Large intestine (tissue), 3 donors: ENCODE measurements at regions not wholly inside any gene's neighbourhood (a gene's known extent, or its start where the extent isn't known, plus 50 kb on each side); places are given as distances from the start of the nearest gene placed in this dataset.
A peak's percentile ranks its signal among the peaks of the same experiment; 100 is the strongest.

Source experiments
- DNase-seq, 2 donors: peaks; one replicate each; pipeline versions ENCODE4 v3.0.0 to v3.0.0-alpha.2; 2013
- H3K27ac ChIP-seq: one replicate; pipeline ENCODE4 v1.5.1; 2013; ENCODE audit warnings: low read length
- H3K27me3 ChIP-seq: 2 replicates; pipeline ENCODE4 v1.6.1; 2013; ENCODE audit warnings: low read length; ENCODE audit not compliant: control insufficient read depth, insufficient read depth
- H3K36me3 ChIP-seq: 2 replicates; pipeline ENCODE4 v1.6.1; 2013; ENCODE audit warnings: low read length; ENCODE audit not compliant: control insufficient read depth, insufficient read depth
- H3K4me1 ChIP-seq: one replicate; pipeline ENCODE4 v1.6.1; 2013; ENCODE audit warnings: low read length; ENCODE audit not compliant: control insufficient read depth, insufficient read depth
- H3K4me3 ChIP-seq: one replicate; pipeline ENCODE4 v1.5.1; 2013; ENCODE audit warnings: low read length
- H3K9me3 ChIP-seq: one replicate; pipeline ENCODE4 v1.6.1; 2013; ENCODE audit warnings: mild to moderate bottlenecking, low read depth, low read length, moderate library complexity; ENCODE audit not compliant: control insufficient read depth
- WGBS: methylation state at CpG from one replicate; pipeline ENCODE4 v1.1.5; 2013; ENCODE audit warnings: low lambda C conversion rate; ENCODE audit not compliant: insufficient coverage; 5-methylcytosine and 5-hydroxymethylcytosine counted together

DNA sequence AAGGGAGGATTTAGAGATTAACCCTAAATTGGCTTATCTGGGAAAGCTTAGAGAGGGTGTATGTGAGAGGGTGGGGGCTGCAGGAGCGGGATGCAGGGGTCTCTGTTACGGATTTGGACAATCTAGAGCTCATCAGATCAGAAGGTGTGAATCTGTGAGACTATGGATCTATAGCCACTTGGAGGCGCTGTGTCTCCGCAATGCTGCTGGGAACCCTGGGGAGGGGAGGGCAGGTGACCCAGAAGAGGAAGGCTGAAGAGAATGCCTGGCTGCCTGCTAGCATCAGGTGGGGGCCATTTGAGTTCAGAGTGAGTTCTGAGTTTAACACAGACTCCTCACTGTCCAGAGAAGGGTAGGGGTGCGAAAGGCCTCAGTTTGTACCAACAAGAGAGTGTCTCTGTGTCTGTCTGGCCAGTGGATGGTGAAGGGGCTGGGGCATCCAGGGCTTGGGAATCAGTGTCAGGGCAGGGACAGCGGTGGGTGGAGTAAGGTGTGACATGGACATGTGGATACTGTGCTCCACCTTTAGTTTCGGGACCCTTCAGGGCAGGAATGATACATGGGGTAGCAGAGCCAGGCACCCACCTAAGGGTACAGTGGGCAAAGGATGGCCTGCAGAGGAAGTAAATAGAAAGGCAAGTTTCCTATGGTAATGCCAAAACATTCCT is 187.3 kb upstream of the PRSS58 start:
- WGBS, result no CpG with 5 or more reads among the region's 7 CpGs
- Histone ChIP-seq H3K9me3 (no peaks in the 10 kb centered on the region), H3K27me3 (peaks cover 2% of the 10 kb centered on the region), H3K4me1 (no peaks in the 10 kb centered on the region), H3K36me3 (no peaks in the 10 kb centered on the region), H3K27ac (no peak overlapping the region), H3K4me3 (no peak overlapping the region)
- DNase-seq, result no peak

DNA sequence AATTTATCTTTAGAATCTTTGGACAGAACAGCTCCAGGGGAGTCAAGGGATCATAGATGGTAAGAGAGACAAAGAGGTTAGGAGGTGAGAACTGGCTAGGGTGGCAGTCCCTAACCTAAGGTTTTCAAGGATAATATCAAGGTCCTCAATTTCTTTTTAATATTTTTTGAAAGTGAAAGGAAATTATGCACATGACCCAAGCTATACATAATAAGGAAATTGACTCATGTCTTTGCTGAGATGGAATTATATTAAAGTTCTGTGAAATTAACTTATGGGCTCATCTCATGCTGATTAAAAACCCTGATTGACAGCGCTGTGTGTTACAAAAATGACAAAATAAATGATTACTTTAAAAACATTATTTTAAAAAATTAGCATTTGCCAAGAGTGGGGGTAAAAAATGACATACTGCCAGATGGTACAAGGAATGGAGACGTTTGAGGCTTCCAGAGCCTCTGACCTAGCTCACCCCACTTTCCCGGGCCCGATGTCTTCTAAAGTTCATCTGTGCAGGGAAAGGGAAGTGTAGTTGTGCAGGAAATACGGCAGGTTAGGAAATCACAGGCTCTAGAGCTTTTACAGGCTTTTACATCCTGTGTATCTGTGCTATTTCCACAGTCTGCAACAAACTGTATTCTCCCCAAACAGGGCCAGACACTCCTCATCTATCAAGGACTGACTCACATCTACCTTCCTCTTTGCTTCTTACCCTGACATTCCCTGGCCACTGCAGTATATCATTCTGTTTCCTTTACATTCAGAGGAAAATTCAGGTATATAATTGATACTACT is 185.6 kb upstream of the PRSS58 start:
- Histone ChIP-seq H3K36me3 (no peaks in the 10 kb centered on the region), H3K27ac (no peak overlapping the region), H3K9me3 (no peaks in the 10 kb centered on the region), H3K4me1 (no peaks in the 10 kb centered on the region), H3K4me3 (no peak overlapping the region), H3K27me3 (peaks cover 2% of the 10 kb centered on the region)
- DNase-seq, result no peak
- no CpG with 5 or more reads among the region's 5 CpGs for WGBS

DNA sequence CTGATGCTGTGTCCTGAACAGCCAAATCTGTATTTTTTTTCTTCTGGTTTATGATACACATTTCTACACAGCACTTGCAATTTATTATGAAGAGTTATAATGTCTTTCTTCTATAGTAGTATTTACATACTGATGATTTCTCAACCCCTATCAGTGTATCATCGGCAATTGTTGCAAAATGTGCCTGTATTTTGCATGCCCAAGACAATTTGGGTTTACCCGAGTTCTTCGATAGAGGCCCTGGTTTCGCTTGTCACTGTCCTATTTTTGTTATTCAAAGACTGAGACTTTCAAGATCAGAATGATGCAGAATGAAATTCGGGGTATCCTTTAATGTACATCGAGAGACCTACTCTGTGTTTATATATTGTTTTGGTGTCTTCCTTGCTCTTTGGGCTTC is 184.5 kb upstream of the PRSS58 start:
- H3K4me1 ChIP-seq, result no peaks in the 10 kb centered on the region
- H3K9me3 ChIP-seq, result no peaks in the 10 kb centered on the region
- peaks cover 2% of the 10 kb centered on the region for H3K27me3 ChIP-seq
- H3K27ac ChIP-seq, result no peak overlapping the region
- H3K36me3 ChIP-seq, result no peaks in the 10 kb centered on the region
- WGBS, result 93% methylated on average over 5 of the region's 6 CpGs
- DNase-seq, result no peak
- H3K4me3 ChIP-seq, result no peak overlapping the region

DNA sequence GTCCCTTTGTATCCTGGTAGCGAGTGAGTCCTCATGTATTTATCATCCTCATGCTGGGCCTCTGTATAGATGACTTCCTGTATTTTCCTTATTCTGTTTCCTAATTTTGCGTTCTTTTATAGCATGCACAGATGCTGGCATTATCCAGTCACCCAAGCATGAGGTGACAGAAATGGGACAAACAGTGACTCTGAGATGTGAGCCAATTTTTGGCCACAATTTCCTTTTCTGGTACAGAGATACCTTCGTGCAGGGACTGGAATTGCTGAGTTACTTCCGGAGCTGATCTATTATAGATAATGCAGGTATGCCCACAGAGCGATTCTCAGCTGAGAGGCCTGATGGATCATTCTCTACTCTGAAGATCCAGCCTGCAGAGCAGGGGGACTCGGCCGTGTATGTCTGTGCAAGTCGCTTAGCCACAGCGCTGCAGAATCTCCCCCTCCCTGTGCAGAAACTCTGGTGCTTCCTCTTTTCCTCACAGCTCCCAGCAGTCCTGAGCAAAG is 183.1 kb upstream of the PRSS58 start:
- Histone ChIP-seq H3K4me1 (no peaks in the 10 kb centered on the region), H3K27ac (no peak overlapping the region)
- WGBS, result 70% methylated on average over 2 of the region's 9 CpGs

DNA sequence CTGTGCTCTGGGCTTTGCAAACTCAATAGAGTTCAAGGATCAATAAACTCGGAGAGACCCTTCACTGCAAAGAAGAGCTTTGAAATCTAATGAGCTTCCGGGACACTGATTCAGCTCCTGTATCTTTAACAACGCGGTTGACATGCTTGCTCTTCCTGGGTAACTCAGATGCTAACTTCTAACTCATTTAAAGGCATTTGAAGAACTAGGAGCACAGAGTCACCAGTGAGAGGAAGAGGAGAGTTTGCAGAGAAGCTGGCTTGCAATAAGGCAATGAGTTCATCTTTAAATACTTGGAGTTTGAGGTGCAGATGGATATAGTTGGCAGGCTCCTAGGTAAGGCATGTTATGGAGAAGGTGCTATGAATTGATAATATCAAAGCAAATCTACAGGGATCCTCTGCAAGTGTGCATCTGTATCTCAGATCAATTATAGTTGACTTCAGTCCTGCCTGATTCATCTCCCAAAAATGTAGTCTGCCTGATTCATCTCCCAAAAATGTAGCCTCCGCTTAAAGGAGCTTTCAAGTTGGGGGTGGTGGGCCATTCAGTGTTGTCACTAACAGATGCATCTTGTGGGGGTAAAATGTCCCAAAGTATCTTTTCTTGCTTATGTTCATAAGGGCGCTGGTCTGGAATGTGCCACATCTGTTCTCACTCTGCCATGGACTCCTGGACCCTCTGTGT is 182.5 kb upstream of the PRSS58 start:
- Histone ChIP-seq H3K4me1 (no peaks in the 10 kb centered on the region), H3K27me3 (no peaks in the 10 kb centered on the region), H3K27ac (no peak overlapping the region), H3K36me3 (no peaks in the 10 kb centered on the region), H3K9me3 (no peaks in the 10 kb centered on the region), H3K4me3 (no peak overlapping the region)
- no peak for DNase-seq
- WGBS, result no CpG with 5 or more reads among the region's 6 CpGs

More for the DNA sequence above, 183.1 kb upstream of the PRSS58 start:
- DNase-seq, result no peak
- no peak overlapping the region for H3K4me3 ChIP-seq
- H3K27me3 ChIP-seq, result peaks cover 2% of the 10 kb centered on the region
- no peaks in the 10 kb centered on the region for H3K36me3 ChIP-seq
- no peaks in the 10 kb centered on the region for H3K9me3 ChIP-seq

DNA sequence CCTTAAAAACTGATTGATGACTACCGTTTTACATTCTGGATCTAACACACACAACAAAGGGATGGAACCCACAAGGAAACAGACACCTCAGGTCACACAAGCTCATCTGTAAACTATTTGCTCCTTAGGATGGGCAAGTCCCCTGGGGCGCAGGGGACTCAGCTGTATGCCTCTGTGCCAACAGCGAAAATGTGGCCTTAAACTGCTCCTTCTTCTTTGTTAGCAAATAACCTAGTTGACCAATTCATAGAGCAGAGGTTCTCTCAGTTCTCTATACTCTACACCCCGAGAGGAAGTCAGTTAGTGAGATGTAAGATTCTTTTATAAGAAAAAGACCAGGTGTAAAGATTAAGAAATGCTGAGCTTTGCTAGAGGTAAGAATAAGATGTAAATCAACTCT is 181.9 kb upstream of the PRSS58 start:
- Histone ChIP-seq H3K4me3 (no peak overlapping the region), H3K27ac (no peak overlapping the region), H3K9me3 (no peaks in the 10 kb centered on the region), H3K4me1 (no peaks in the 10 kb centered on the region), H3K27me3 (no peaks in the 10 kb centered on the region), H3K36me3 (no peaks in the 10 kb centered on the region)
- no CpG with 5 or more reads among the region's 4 CpGs for WGBS
- no peak for DNase-seq

DNA sequence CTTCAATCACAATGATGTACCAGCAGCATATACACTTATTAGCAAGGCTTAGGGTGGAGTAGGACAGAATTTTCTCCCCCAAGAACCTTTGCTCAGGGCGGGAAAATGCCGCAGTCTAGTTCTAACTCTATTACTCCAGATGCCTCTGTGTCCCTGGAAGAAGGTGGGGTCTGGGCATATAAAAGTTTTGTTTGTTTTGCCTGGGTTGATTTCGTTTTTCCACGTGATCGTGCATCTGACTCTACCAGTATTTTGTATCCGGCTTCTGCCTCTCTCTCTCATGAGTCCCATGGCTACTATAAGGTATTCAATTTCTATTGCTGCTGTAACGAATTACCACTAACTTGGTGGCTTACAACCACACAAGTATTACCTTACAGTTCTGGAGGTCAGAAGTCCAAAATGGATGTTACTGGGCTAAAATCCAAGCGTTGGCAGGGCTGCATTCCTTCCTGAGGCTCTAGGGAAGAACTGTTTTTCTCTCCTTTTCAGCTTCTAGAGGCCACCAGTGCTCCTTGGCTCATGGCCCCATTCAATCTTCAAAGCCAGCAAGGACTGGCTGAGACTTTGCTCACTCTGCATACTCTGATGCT is 181.2 kb upstream of the PRSS58 start:
- Histone ChIP-seq H3K4me3 (no peak overlapping the region), H3K27ac (no peak overlapping the region), H3K4me1 (no peaks in the 10 kb centered on the region), H3K27me3 (no peaks in the 10 kb centered on the region), H3K36me3 (no peaks in the 10 kb centered on the region), H3K9me3 (no peaks in the 10 kb centered on the region)
- WGBS, result no CpG with 5 or more reads among the region's 8 CpGs
- DNase-seq, result no peak

DNA sequence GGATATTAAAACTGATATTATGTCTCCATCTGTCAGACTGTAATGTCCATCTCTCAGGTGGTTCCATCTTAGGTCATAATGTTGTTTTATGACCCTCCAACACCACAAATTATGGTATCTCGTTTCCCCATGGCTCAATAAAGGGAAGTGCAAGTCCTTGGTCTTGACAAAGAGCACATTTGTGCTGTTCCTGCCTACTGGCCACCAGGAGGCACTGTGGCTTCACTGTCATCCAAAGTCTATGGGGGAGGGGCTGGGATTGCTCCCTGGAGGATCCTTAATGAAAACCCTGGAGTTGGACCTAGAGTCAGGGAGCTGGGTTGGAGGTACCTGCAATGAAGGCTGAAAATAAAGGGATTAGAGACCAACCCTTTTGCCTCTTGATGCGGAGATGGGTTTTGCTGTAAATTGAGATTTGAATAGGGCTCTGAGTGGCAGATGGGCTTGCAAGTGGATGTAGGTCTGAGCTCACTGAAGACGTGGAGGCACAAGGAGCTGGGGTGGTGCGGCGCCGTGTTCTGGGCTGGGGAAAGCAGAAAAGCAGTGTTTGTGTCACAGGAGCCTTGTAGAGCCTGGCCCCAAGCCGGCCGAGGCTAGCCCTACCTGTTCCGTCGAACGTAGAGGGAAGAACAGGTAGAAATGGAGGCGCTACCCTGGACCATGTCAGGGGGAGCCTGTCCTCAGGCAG is 180.5 kb upstream of the PRSS58 start:
- no peak overlapping the region for H3K4me3 ChIP-seq
- no peak overlapping the region for H3K27ac ChIP-seq
- H3K9me3 ChIP-seq, result no peaks in the 10 kb centered on the region
- H3K4me1 ChIP-seq, result no peaks in the 10 kb centered on the region
- DNase-seq, result peak in 1 of 2 donors; percentile 21
- H3K27me3 ChIP-seq, result no peaks in the 10 kb centered on the region
- 100% methylated on average over 1 of the region's 12 CpGs for WGBS
- H3K36me3 ChIP-seq, result no peaks in the 10 kb centered on the region

DNA sequence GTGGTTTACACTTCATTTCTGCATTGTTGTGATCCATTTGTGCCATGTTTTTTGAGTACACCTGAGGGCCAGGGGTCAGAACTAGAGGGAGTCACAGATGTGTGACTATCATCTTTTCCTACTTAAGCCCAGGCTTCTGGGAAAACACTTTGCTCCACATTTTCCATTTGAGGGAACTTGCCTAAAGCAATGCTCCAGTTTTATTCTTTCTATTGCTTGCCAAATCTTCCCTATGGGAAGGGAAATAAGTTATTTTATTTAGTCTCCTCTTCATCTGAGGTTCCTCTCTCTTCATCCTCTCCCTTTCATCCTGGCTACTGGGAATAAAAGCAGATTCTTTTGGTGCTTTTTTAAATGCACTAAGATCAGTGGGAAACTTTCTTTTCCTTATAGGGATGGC is 179.9 kb upstream of the PRSS58 start:
- no peak for DNase-seq
- Histone ChIP-seq H3K4me1 (no peaks in the 10 kb centered on the region), H3K36me3 (no peaks in the 10 kb centered on the region), H3K27ac (no peak overlapping the region), H3K9me3 (no peaks in the 10 kb centered on the region), H3K27me3 (no peaks in the 10 kb centered on the region), H3K4me3 (no peak overlapping the region)

GRCh38 chr7:142436601-142437000 is 178.7 kb upstream of the PRSS58 start:
- no peaks in the 10 kb centered on the region for H3K36me3 ChIP-seq
- no CpG with 5 or more reads among the region's 2 CpGs for WGBS
- no peaks in the 10 kb centered on the region for H3K4me1 ChIP-seq
- H3K9me3 ChIP-seq, result no peaks in the 10 kb centered on the region
- H3K27me3 ChIP-seq, result no peaks in the 10 kb centered on the region
- no peak for DNase-seq
- H3K4me3 ChIP-seq, result no peak overlapping the region
- H3K27ac ChIP-seq, result no peak overlapping the region
